Neural cell (in vitro differentiated cells): ENCODE measurements at regions not wholly inside any gene's neighbourhood (a gene's known extent, or its start where the extent isn't known, plus 50 kb on each side); places are given as distances from the start of the nearest gene placed in this dataset.

Experiments
- H2AFZ ChIP-seq: fragments of 200-600, 300-800 bp; sonication (generic), shearing (Covaris generic); 2 replicates; pipeline ENCODE4 v1.6.0; 2014; ENCODE audit warnings: low read depth, mild to moderate bottlenecking, antibody characterized with exemption, low read length, moderate library complexity
- H3F3A ChIP-seq: fragments of 200-600 bp; shearing (Covaris generic); 2 replicates; pipeline ENCODE4 v1.6.1; 2016; ENCODE audit warnings: mild to moderate bottlenecking, moderate library complexity, mixed read lengths, antibody characterized with exemption, low read length; ENCODE audit not compliant: insufficient read depth, poor library complexity, severe bottlenecking
- H3K27ac ChIP-seq: fragments of 200-600, 300-800 bp; sonication (generic), shearing (Covaris generic); 2 replicates; pipeline ENCODE4 v1.5.1; 2014; ENCODE audit warnings: mild to moderate bottlenecking, low read length, moderate library complexity
- H3K27me3 ChIP-seq: fragments of 300-800, 200-600 bp; sonication (generic), shearing (Covaris generic); 2 replicates; pipeline ENCODE4 v1.6.0; 2014; ENCODE audit warnings: mild to moderate bottlenecking, low read depth, low read length, moderate library complexity; ENCODE audit not compliant: insufficient read depth
- H3K36me3 ChIP-seq: fragments of 300-800, 200-600 bp; sonication (generic), shearing (Covaris generic); 2 replicates; pipeline ENCODE4 v1.5.1; 2014; ENCODE audit warnings: mild to moderate bottlenecking, antibody characterized with exemption, low read length, moderate library complexity; ENCODE audit not compliant: insufficient read depth
- H3K4me2 ChIP-seq: fragments of 300-800, 200-600 bp; sonication (generic), shearing (Covaris generic); 2 replicates; pipeline ENCODE4 v1.6.0; 2014; ENCODE audit warnings: mild to moderate bottlenecking, low read length
- H3K4me3 ChIP-seq: fragments of 300-800, 200-600 bp; sonication (generic), shearing (Covaris generic); 2 replicates; pipeline ENCODE4 v1.5.1; 2014; ENCODE audit warnings: mild to moderate bottlenecking, low read length, moderate library complexity
- H3K79me2 ChIP-seq: fragments of 200-600 bp; shearing (Covaris generic); replicated peaks from 2 replicates; pipeline ENCODE4 v1.6.0; 2014; ENCODE audit warnings: mild to moderate bottlenecking, low read length, moderate library complexity; ENCODE audit not compliant: insufficient read depth
- H3K9ac ChIP-seq: fragments of 300-800, 200-600 bp; sonication (generic), shearing (Covaris generic); 2 replicates; pipeline ENCODE4 v1.6.1; 2016; ENCODE audit warnings: mild to moderate bottlenecking, low read length, mixed read lengths
- H3K9me2 ChIP-seq: fragments of 200-600 bp; shearing (Covaris generic); 2 replicates; pipeline ENCODE4 v1.6.1; 2016; ENCODE audit warnings: mild to moderate bottlenecking, low read length, mixed read lengths; ENCODE audit not compliant: insufficient read depth
- H3K9me3 ChIP-seq: fragments of 200-600, 300-800 bp; sonication (generic), shearing (Covaris generic); 2 replicates; pipeline ENCODE4 v1.6.1; 2016; ENCODE audit warnings: mild to moderate bottlenecking, mixed run types, low read length, moderate library complexity, mixed read lengths
- H4K20me1 ChIP-seq: fragments of 200-600 bp; shearing (Covaris generic); 2 replicates; pipeline ENCODE4 v1.6.1; 2016; ENCODE audit warnings: mild to moderate bottlenecking, mixed run types; ENCODE audit not compliant: insufficient read depth
- CTCF ChIP-seq: fragments of 450-650 bp; IDR thresholded peaks from 2 replicates; pipeline ENCODE4 v1.5.1; 2014; ENCODE audit warnings: antibody characterized with exemption, mild to moderate bottlenecking, moderate library complexity; ENCODE audit not compliant: poor library complexity, severe bottlenecking
- EP300 ChIP-seq: fragments of 450-650 bp; conservative IDR thresholded peaks from 2 replicates; pipeline ENCODE4 v1.6.1; 2014; ENCODE audit warnings: antibody characterized with exemption, mild to moderate bottlenecking, moderate library complexity; ENCODE audit not compliant: poor library complexity, severe bottlenecking
- EZH2 ChIP-seq: fragments of 200-600, 300-800 bp; shearing (Covaris generic), sonication (generic); IDR thresholded peaks from 2 replicates; pipeline ENCODE4 v1.6.1; 2014; ENCODE audit warnings: antibody characterized with exemption, low read length, borderline replicate concordance, mild to moderate bottlenecking; ENCODE audit not compliant: insufficient read depth, poor library complexity, severe bottlenecking
- MXI1 ChIP-seq: fragments of 450-650 bp; conservative IDR thresholded peaks from 2 replicates; pipeline ENCODE4 v1.6.1; 2014; ENCODE audit warnings: antibody characterized with exemption, mild to moderate bottlenecking; ENCODE audit not compliant: poor library complexity, severe bottlenecking
- POLR2AphosphoS5 ChIP-seq: IDR thresholded peaks from 2 replicates; pipeline ENCODE4 v1.6.1; 2012
- RAD21 ChIP-seq: fragments of 450-650 bp; conservative IDR thresholded peaks from 2 replicates; pipeline ENCODE4 v1.6.1; 2014; ENCODE audit warnings: antibody characterized with exemption, mild to moderate bottlenecking, moderate library complexity
- REST ChIP-seq: IDR thresholded peaks from 2 replicates; pipeline ENCODE4 v1.6.1; 2012; ENCODE audit warnings: borderline replicate concordance
- SMC3 ChIP-seq: fragments of 450-650 bp; conservative IDR thresholded peaks from 2 replicates; pipeline ENCODE4 v1.6.1; 2014; ENCODE audit warnings: antibody characterized with exemption, mild to moderate bottlenecking, moderate library complexity; ENCODE audit not compliant: poor library complexity
- TAF1 ChIP-seq: IDR thresholded peaks from 2 replicates; pipeline ENCODE4 v1.6.1; 2012; ENCODE audit warnings: low read depth

GRCh38 chrX:16002185-16002584, 121.2 kb upstream of the GRPR start:
- H3F3A ChIP-seq = no peaks in the 10 kb centered on the region
- H3K9me3 ChIP-seq = no peaks in the 10 kb centered on the region
- H3K36me3 ChIP-seq = no peaks in the 10 kb centered on the region
- H3K27me3 ChIP-seq = no peaks in the 10 kb centered on the region
- H4K20me1 ChIP-seq = no peaks in the 10 kb centered on the region
- no peaks in the 10 kb centered on the region for H3K79me2 ChIP-seq
- H2AFZ ChIP-seq = no peak overlapping the region
- no peak overlapping the region for H3K4me3 ChIP-seq
- H3K9me2 ChIP-seq = no peaks in the 10 kb centered on the region
- H3K4me2 ChIP-seq = no peak overlapping the region
- TF ChIP-seq CTCF (no peak), TAF1 (no peak), MXI1 (no peak), REST (no peak), EP300 (no peak), POLR2AphosphoS5 (no peak), RAD21 (no peak), EZH2 (no peak), SMC3 (no peak)
- no peak overlapping the region for H3K9ac ChIP-seq
- no peak overlapping the region for H3K27ac ChIP-seq

- no peak overlapping the region for H2AFZ ChIP-seq
- H3K79me2 ChIP-seq = no peaks in the 10 kb centered on the region
- no peak overlapping the region for H3K27ac ChIP-seq
- H3K4me2 ChIP-seq = no peak overlapping the region
- H3F3A ChIP-seq = no peaks in the 10 kb centered on the region
- H3K36me3 ChIP-seq = no peaks in the 10 kb centered on the region
- H3K9ac ChIP-seq = no peak overlapping the region
- no peaks in the 10 kb centered on the region for H3K27me3 ChIP-seq
- H3K4me3 ChIP-seq = no peak overlapping the region
- TF ChIP-seq EZH2 (no peak), CTCF (no peak), RAD21 (no peak), MXI1 (no peak), TAF1 (no peak), EP300 (no peak), POLR2AphosphoS5 (no peak), REST (no peak), SMC3 (no peak)
- no peaks in the 10 kb centered on the region for H3K9me3 ChIP-seq
- H3K9me2 ChIP-seq = no peaks in the 10 kb centered on the region
- no peaks in the 10 kb centered on the region for H4K20me1 ChIP-seq
Observed at GRCh38 chrX:15998350-15998749, 125.0 kb upstream of the GRPR start.
